Panc1 (cell line): ENCODE measurements at regions not wholly inside any gene's neighbourhood (a gene's known extent, or its start where the extent isn't known, plus 50 kb on each side); places are given as distances from the start of the nearest gene placed in this dataset.
A peak's percentile ranks its signal among the peaks of the same experiment; 100 is the strongest.

Experiments used
- ATAC-seq: fragments of 200-7000 bp; cut with Tn5 transposase; 2 replicates; pipeline ENCODE4 v1.9.1; 2020; ENCODE audit warnings: mild to moderate bottlenecking, moderate library complexity
- BruUV-seq: library from RNA; stranded (reverse); fragments of 400-500 nt; replicated peaks from 2 replicates; lab custom pipeline; 2021; lab: Mats Ljungman, UMichigan
- CTCF ChIA-PET: fragments of 300-600 bp; sonication (Branson Sonifier 250); formaldehyde crosslinking; loops from one replicate; lab custom pipeline; 2022; ENCODE audit warnings: antibody characterized with exemption; lab: Charles Lee
- POLR2A ChIA-PET: fragments of 300-600 bp; sonication (Branson Sonifier 250); formaldehyde crosslinking; loops from one replicate; lab custom pipeline; 2022; ENCODE audit warnings: antibody characterized with exemption; lab: Charles Lee
- DNase-seq: peaks from one replicate; pipeline ENCODE4 v3.0.0-alpha.2; 2010; ENCODE audit warnings: low read depth, low spot score
- H3K27ac ChIP-seq: 2 replicates; pipeline ENCODE4 v1.5.1; 2011; ENCODE audit warnings: mild to moderate bottlenecking, low read length, inconsistent platforms
- H3K27me3 ChIP-seq: fragments of 200-500 bp; sonication (Bioruptor generic); 2 replicates; pipeline ENCODE4 v1.6.0; 2014; ENCODE audit warnings: low read length, inconsistent platforms; ENCODE audit not compliant: control insufficient read depth, insufficient read depth
- H3K36me3 ChIP-seq: fragments of 200-500 bp; sonication (Bioruptor generic); 2 replicates; pipeline ENCODE4 v1.5.1; 2014; ENCODE audit warnings: inconsistent platforms, mild to moderate bottlenecking, low read length, moderate library complexity; ENCODE audit not compliant: control insufficient read depth, insufficient read depth
- H3K4me1 ChIP-seq: 2 replicates; pipeline ENCODE4 v1.5.1; 2011; ENCODE audit warnings: inconsistent platforms, mild to moderate bottlenecking, low read length, moderate library complexity; ENCODE audit not compliant: control insufficient read depth, insufficient read depth
- H3K4me3 ChIP-seq, 2 experiments: 2 replicates each; pipeline ENCODE4 v1.5.1; 2011 to 2012; ENCODE audit warnings: low read depth in 2 of 2, low read length in 2 of 2, mild to moderate bottlenecking in 2 of 2, inconsistent platforms in 1 of 2, moderate library complexity in 1 of 2
- H3K9me3 ChIP-seq: fragments of 200-500 bp; sonication (Bioruptor generic); 2 replicates; pipeline ENCODE4 v1.5.1; 2014; ENCODE audit warnings: low read depth, mild to moderate bottlenecking, inconsistent platforms, low read length, moderate library complexity; ENCODE audit not compliant: control insufficient read depth, insufficient read depth
- POLR2AphosphoS5 ChIP-seq: IDR thresholded peaks from 2 replicates; pipeline ENCODE4 v1.6.1; 2012; ENCODE audit warnings: mild to moderate bottlenecking, low read depth, low read length, moderate library complexity
- REST ChIP-seq, 2 experiments: IDR thresholded peaks; 2 replicates each; pipeline ENCODE4 v1.6.1; 2011 to 2012; ENCODE audit warnings: low read depth in 2 of 2, control low read depth in 1 of 2, low read length in 1 of 2, mild to moderate bottlenecking in 1 of 2, moderate library complexity in 1 of 2; ENCODE audit not compliant: insufficient read depth in 1 of 2
- SIN3A ChIP-seq: IDR thresholded peaks from 2 replicates; pipeline ENCODE4 v1.6.1; 2012; ENCODE audit warnings: low read depth, mild to moderate bottlenecking, low read length, moderate library complexity, borderline replicate concordance; ENCODE audit not compliant: insufficient read depth
- TCF7L2 ChIP-seq: IDR thresholded peaks from 2 replicates; pipeline ENCODE4 v1.6.1; 2011; ENCODE audit warnings: mild to moderate bottlenecking, low read depth, low read length, inconsistent platforms
- in situ Hi-C: cut with HindIII; loops from 2 replicates; pipeline ENCODE4 v1.10.0; 2016; ENCODE audit warnings: low sequenced_read_pairs, low pct_unique_long_range_greater_than_20kb
- intact Hi-C: fragments of 100-400 bp; cut with micrococcal nuclease; formaldehyde crosslinking; loops from one replicate; pipeline ENCODE4 v1.10.0; 2022; ENCODE audit not compliant: unreplicated experiment
- TF ChIP-seq, protein P1 (sequence below): fragments of 450-650 bp; IDR thresholded peaks from 2 replicates; pipeline ENCODE4 v1.5.1; 2017; ENCODE audit warnings: mild to moderate bottlenecking

DNA sequence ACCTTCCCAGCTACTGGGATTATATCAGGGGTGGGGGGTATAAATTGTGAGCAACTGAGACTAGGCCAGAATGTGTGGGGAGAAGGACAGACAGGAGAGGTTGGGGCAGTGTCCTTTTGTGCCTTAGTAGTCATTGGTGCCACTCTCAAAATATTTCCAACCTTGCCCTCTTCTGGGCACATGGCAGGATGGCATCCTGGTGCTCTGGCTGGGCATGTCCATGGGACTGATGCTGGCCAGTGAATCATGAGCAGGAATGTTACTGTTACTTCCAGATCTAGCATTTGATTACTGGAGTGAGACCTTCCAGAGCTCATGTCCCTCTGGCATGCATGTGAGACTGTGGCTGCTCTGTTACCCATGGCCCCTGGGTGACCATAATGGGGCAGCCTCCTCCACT lies 151.2 kb downstream of the MATN1 start:
- intact Hi-C loops (no loop called here), in situ Hi-C loops (no loop called here)
- Histone ChIP-seq H3K27me3 (no peaks in the 10 kb centered on the region; the same call in 1 of the 2 replicates), H3K36me3 (no peaks in the 10 kb centered on the region), H3K4me1 (no peaks in the 10 kb centered on the region), H3K27ac (no peak overlapping the region), H3K9me3 (no peaks in the 10 kb centered on the region), H3K4me3 (no peak overlapping the region)
- POLR2A ChIA-PET, result no interaction called here
- DNase-seq, result no peak
- CTCF ChIA-PET, result no interaction called here
- ATAC-seq, result peak; percentile 56; the same call in 1 of the 2 replicates
- TF ChIP-seq, protein P1, sequence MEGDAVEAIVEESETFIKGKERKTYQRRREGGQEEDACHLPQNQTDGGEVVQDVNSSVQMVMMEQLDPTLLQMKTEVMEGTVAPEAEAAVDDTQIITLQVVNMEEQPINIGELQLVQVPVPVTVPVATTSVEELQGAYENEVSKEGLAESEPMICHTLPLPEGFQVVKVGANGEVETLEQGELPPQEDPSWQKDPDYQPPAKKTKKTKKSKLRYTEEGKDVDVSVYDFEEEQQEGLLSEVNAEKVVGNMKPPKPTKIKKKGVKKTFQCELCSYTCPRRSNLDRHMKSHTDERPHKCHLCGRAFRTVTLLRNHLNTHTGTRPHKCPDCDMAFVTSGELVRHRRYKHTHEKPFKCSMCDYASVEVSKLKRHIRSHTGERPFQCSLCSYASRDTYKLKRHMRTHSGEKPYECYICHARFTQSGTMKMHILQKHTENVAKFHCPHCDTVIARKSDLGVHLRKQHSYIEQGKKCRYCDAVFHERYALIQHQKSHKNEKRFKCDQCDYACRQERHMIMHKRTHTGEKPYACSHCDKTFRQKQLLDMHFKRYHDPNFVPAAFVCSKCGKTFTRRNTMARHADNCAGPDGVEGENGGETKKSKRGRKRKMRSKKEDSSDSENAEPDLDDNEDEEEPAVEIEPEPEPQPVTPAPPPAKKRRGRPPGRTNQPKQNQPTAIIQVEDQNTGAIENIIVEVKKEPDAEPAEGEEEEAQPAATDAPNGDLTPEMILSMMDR, result no peak
- TF ChIP-seq REST (IDR thresholded peaks at IDR 0.05; ENCODE audit: insufficient read depth in 1 of 2, low read depth in 2 of 2, low read length in 1 of 2) (no peak), SIN3A (no peak), POLR2AphosphoS5 (no peak), TCF7L2 (no peak)
- BruUV-seq, result no TSS peak

DNA sequence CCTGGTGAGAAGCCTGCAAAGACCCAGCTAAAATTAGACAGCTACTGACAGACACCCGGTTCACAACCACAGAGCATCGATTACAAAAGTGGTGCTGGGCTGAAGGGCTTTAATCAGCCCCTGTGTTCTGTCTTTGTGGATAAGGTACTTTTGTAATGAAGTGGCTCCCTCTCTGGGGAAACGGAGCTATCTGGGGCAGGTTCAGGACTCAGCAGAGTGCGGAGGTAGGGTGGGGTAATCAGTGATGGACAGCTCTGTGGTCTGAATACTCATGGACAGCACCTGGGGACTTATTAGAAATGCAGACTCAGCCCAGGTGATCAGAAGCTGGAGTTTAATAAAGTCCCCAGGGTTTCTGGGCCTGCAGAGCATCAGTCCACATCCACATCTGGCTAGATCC lies 152.0 kb downstream of the MATN1 start:
- in situ Hi-C loops (no loop called here), intact Hi-C loops (no loop called here)
- ATAC-seq, result no peak
- Histone ChIP-seq H3K4me3 (no peak overlapping the region), H3K9me3 (no peaks in the 10 kb centered on the region; the same call in 1 of the 2 replicates), H3K27me3 (no peaks in the 10 kb centered on the region; the same call in 1 of the 2 replicates), H3K4me1 (no peaks in the 10 kb centered on the region), H3K36me3 (no peaks in the 10 kb centered on the region), H3K27ac (no peak overlapping the region)
- ChIA-PET CTCF (no interaction called here), POLR2A (no interaction called here)
- BruUV-seq, result no TSS peak
- no peak for DNase-seq
- TF ChIP-seq, protein P1, result no peak
- TF ChIP-seq SIN3A, result no peak
- no peak for TF ChIP-seq REST (IDR thresholded peaks at IDR 0.05; ENCODE audit: insufficient read depth in 1 of 2, low read depth in 2 of 2, low read length in 1 of 2)
- TF ChIP-seq TCF7L2, result no peak
- no peak for TF ChIP-seq POLR2AphosphoS5
